ENCODE measurements at regions not wholly inside any gene's neighbourhood (a gene's known extent, or its start where the extent isn't known, plus 50 kb on each side); places are given as distances from the start of the nearest gene placed in this dataset.

DNA sequence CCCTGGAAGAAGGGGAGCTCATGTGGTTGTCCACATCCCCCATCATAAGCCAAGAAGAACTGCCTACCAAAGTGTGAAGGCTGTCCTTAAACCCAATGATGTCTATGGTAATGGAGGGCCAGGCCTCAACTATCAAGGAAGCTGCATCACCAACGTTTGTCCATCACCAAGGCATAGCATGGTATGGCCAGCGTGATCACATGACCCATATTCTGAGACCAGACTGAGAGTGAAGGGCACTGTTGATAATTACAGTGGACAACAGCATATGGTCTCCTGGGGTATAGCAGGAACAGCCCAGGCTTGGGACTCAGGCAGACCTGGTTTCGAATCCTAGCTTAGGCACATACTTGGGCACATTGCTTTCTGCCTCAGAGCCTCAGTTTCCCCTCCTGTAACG lies 218.2 kb upstream of the RREB1 start:
- Histone ChIP-seq H4K20me1 (ENCODE audit: insufficient read depth, low read length) (no peaks in the 10 kb centered on the region), H3K9me2 (ENCODE audit: low read depth, low read length) (no peaks in the 10 kb centered on the region), H2AFZ (ENCODE audit: low read length) (no peak overlapping the region), H3K27me3 (ENCODE audit: insufficient read depth, low read length) (0 out of 2 replicates have a peak, but pooled peaks cover 3% of the 10 kb centered on the region), H3K36me3 (ENCODE audit: insufficient read depth, low read length) (no peaks in the 10 kb centered on the region), H3K9me3 (ENCODE audit: low read length) (no peaks in the 10 kb centered on the region), H3K4me1 (ENCODE audit: insufficient read depth, low read length, severe bottlenecking) (no peaks in the 10 kb centered on the region), H3K4me3 (ENCODE audit: low read depth, low read length, poor library complexity, severe bottlenecking) (no peak overlapping the region), H3K9ac (ENCODE audit: low read length) (no peak overlapping the region), H3K4me2 (ENCODE audit: low read length) (no peak overlapping the region), H3F3A (ENCODE audit: insufficient read depth, low read length) (no peaks in the 10 kb centered on the region), H3K27ac (ENCODE audit: low read depth, low read length, poor library complexity, severe bottlenecking) (no peak overlapping the region), H3K79me2 (ENCODE audit: insufficient read depth, low read length) (no peaks in the 10 kb centered on the region)
- TF ChIP-seq, protein P1, sequence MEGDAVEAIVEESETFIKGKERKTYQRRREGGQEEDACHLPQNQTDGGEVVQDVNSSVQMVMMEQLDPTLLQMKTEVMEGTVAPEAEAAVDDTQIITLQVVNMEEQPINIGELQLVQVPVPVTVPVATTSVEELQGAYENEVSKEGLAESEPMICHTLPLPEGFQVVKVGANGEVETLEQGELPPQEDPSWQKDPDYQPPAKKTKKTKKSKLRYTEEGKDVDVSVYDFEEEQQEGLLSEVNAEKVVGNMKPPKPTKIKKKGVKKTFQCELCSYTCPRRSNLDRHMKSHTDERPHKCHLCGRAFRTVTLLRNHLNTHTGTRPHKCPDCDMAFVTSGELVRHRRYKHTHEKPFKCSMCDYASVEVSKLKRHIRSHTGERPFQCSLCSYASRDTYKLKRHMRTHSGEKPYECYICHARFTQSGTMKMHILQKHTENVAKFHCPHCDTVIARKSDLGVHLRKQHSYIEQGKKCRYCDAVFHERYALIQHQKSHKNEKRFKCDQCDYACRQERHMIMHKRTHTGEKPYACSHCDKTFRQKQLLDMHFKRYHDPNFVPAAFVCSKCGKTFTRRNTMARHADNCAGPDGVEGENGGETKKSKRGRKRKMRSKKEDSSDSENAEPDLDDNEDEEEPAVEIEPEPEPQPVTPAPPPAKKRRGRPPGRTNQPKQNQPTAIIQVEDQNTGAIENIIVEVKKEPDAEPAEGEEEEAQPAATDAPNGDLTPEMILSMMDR (IDR thresholded peaks at IDR 0.05; ENCODE audit: low read length), result no peak
- no peak for TF ChIP-seq EZH2 (IDR thresholded peaks at IDR 0.05; ENCODE audit: borderline replicate concordance, low read length)

DNA sequence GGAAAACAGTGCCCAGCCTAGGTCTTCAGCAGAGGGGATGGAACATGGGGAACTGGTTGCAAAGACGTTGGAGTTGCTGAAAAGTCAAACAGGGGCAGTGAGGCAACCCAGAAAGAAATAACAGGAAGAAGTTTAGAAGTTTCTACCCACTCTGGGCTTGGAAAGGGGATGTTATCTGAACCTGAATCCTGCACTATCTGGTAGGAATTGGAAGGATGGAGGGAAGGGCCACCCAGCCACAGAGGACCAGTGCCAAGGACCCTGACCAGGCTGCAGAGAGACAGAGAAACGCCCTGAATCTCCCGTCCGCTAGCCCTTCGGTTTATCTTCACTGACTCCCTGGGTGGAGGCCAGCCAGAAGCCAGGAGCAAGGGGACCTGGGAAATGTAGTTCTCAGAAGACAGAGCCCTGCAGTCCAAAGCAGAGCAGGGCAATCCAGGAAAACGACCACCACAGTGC lies 217.3 kb upstream of the RREB1 start:
- Histone ChIP-seq H2AFZ (ENCODE audit: low read length) (no peak overlapping the region), H4K20me1 (ENCODE audit: insufficient read depth, low read length) (no peaks in the 10 kb centered on the region), H3K9ac (ENCODE audit: low read length) (no peak overlapping the region), H3K4me1 (ENCODE audit: insufficient read depth, low read length, severe bottlenecking) (no peaks in the 10 kb centered on the region), H3K9me3 (ENCODE audit: low read length) (no peaks in the 10 kb centered on the region), H3K9me2 (ENCODE audit: low read depth, low read length) (no peaks in the 10 kb centered on the region), H3K36me3 (ENCODE audit: insufficient read depth, low read length) (no peaks in the 10 kb centered on the region), H3K4me2 (ENCODE audit: low read length) (peak overlapping the region; percentile 26; the same call in 1 of the 2 replicates), H3K79me2 (ENCODE audit: insufficient read depth, low read length) (no peaks in the 10 kb centered on the region), H3K27ac (ENCODE audit: low read depth, low read length, poor library complexity, severe bottlenecking) (no peak overlapping the region), H3K4me3 (ENCODE audit: low read depth, low read length, poor library complexity, severe bottlenecking) (no peak overlapping the region), H3K27me3 (ENCODE audit: insufficient read depth, low read length) (0 out of 2 replicates have a peak, but pooled peaks cover 2% of the 10 kb centered on the region), H3F3A (ENCODE audit: insufficient read depth, low read length) (no peaks in the 10 kb centered on the region)
- TF ChIP-seq, protein P1 (IDR thresholded peaks at IDR 0.05; ENCODE audit: low read length), result no peak
- no peak for TF ChIP-seq EZH2 (IDR thresholded peaks at IDR 0.05; ENCODE audit: borderline replicate concordance, low read length)

DNA sequence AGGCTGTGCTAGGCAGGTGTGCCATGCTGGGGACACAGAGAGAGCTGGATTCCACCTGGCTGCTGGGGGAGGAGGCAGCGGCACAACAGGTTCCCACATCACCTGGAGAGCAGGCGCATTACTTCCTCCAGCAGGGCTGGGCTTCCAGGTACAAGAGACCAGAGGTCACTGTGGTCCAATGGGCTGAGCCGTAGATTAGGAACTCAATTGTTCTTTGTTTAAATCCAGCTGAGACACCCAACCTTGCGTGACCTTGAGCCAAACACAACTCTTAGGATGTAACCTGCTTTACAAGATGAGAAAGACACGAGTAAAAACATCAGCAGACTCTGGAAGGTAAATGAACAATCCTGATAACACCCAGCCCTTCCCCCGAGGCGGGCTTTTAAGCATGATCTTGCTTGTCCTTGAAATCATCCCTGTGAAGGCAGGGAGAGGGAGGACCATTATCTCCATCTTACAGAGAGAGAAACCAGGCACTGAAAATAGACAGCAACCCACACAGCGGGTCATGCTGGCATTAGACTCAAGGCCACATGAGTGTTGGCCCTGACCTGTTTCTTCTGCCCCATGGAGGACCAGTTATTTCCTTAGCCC lies 216.5 kb upstream of the RREB1 start:
- no peaks in the 10 kb centered on the region for H3K27me3 ChIP-seq (ENCODE audit: insufficient read depth, low read length)
- no peak overlapping the region for H3K4me3 ChIP-seq (ENCODE audit: low read depth, low read length, poor library complexity, severe bottlenecking)
- no peaks in the 10 kb centered on the region for H3K79me2 ChIP-seq (ENCODE audit: insufficient read depth, low read length)
- H3F3A ChIP-seq (ENCODE audit: insufficient read depth, low read length), result no peaks in the 10 kb centered on the region
- no peak overlapping the region for H2AFZ ChIP-seq (ENCODE audit: low read length)
- no peaks in the 10 kb centered on the region for H4K20me1 ChIP-seq (ENCODE audit: insufficient read depth, low read length)
- H3K9me2 ChIP-seq (ENCODE audit: low read depth, low read length), result no peaks in the 10 kb centered on the region
- no peaks in the 10 kb centered on the region for H3K36me3 ChIP-seq (ENCODE audit: insufficient read depth, low read length)
- TF ChIP-seq EZH2 (IDR thresholded peaks at IDR 0.05; ENCODE audit: borderline replicate concordance, low read length), result no peak
- TF ChIP-seq, protein P1 (IDR thresholded peaks at IDR 0.05; ENCODE audit: low read length), result no peak
- no peak overlapping the region for H3K9ac ChIP-seq (ENCODE audit: low read length)
- no peaks in the 10 kb centered on the region for H3K4me1 ChIP-seq (ENCODE audit: insufficient read depth, low read length, severe bottlenecking)
- H3K27ac ChIP-seq (ENCODE audit: low read depth, low read length, poor library complexity, severe bottlenecking), result no peak overlapping the region
- no peaks in the 10 kb centered on the region for H3K9me3 ChIP-seq (ENCODE audit: low read length)
- H3K4me2 ChIP-seq (ENCODE audit: low read length), result no peak overlapping the region
